Kidney (tissue), 13 donors: ENCODE measurements at regions not wholly inside any gene's neighbourhood (a gene's known extent, or its start where the extent isn't known, plus 50 kb on each side); places are given as distances from the start of the nearest gene placed in this dataset.

Source experiments
- DNase-seq, 5 donors: peaks; one replicate each; pipeline ENCODE4 v3.0.0-alpha.2; 2013 to 2020
- FAIRE-seq: peaks from 2 replicates; lab custom pipeline; 2012; peaks lifted over from hg19 to GRCh38; lab: Jason Lieb, UNC
- H3K27ac ChIP-seq, 2 donors: one replicate each; pipeline ENCODE4 v1.7.0; 2013; ENCODE audit warnings: low read depth in 2 of 2, low read length in 2 of 2, inconsistent platforms in 1 of 2
- H3K27me3 ChIP-seq: one replicate; pipeline ENCODE4 v1.7.1; 2013; ENCODE audit warnings: low read length, inconsistent platforms; ENCODE audit not compliant: control insufficient read depth, insufficient read depth
- H3K36me3 ChIP-seq, 3 donors: one replicate each; pipeline versions ENCODE4 v1.7.0 to v1.7.1; 2013; ENCODE audit warnings: low read length in 3 of 3, control low read depth in 1 of 3, inconsistent platforms in 1 of 3; ENCODE audit not compliant: insufficient read depth in 3 of 3, control insufficient read depth in 2 of 3
- H3K4me1 ChIP-seq, 3 donors: one replicate each; pipeline versions ENCODE4 v1.7.0 to v1.7.1; 2013; ENCODE audit warnings: low read length in 3 of 3, inconsistent platforms in 1 of 3, low read depth in 1 of 3; ENCODE audit not compliant: control insufficient read depth in 2 of 3, insufficient read depth in 2 of 3
- H3K4me3 ChIP-seq, 3 donors: one replicate each; pipeline versions ENCODE4 v1.7.0 to v1.8.1; 2013; ENCODE audit warnings: low read length in 3 of 3, control low read depth in 1 of 3, inconsistent platforms in 1 of 3
- H3K9ac ChIP-seq, 3 donors: one replicate each; pipeline versions ENCODE4 v1.7.0 to v1.7.1; 2013; ENCODE audit warnings: low read length in 3 of 3, control low read depth in 1 of 3, inconsistent platforms in 1 of 3
- H3K9me3 ChIP-seq, 3 donors: one replicate each; pipeline versions ENCODE4 v1.7.0 to v1.7.1; 2013; ENCODE audit warnings: low read length in 3 of 3, control low read depth in 1 of 3, inconsistent platforms in 1 of 3; ENCODE audit not compliant: control insufficient read depth in 2 of 3, insufficient read depth in 1 of 3
- intact Hi-C: fragments of 100-400 bp; cut with DNase I; formaldehyde crosslinking; loops from one replicate; pipeline ENCODE4 v1.11.1; 2022
- TF ChIP-seq, protein P1 (sequence below): IDR thresholded peaks from 3 replicates; pipeline ENCODE4 v1.5.1; 2012; ENCODE audit warnings: mild to moderate bottlenecking, moderate library complexity, borderline replicate concordance; ENCODE audit not compliant: insufficient read depth; ENCODE audit errors: extremely low read depth
- donor health status: control.
- donor health status: control.
- donor health status: control.
- donor health status: control.
- donor health status: control.
- donor health status: DM: yes; HTN: yes; CAD: no.
- donor health status: Normal renal cell carcinoma (clear cell type).

DNA sequence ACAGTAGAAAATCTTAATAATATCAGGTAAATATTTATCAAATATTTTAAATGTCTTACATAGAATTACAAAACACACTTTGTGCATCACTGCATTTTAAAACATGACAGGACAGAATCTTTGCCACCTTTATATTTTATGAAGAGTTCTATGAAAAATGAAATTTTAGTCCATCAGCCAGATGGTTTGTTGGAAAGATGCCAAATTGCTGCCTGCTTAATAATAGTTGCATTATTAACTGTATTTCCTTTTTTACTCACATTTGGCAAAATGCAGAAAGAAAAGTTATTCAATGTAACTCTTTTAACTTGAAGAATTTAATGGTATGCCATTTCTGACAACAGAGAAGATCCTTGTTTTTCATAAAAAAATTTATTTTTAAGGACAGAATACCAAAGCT lies 1271.6 kb downstream of the NSUN3 start:
- TF ChIP-seq, protein P1, sequence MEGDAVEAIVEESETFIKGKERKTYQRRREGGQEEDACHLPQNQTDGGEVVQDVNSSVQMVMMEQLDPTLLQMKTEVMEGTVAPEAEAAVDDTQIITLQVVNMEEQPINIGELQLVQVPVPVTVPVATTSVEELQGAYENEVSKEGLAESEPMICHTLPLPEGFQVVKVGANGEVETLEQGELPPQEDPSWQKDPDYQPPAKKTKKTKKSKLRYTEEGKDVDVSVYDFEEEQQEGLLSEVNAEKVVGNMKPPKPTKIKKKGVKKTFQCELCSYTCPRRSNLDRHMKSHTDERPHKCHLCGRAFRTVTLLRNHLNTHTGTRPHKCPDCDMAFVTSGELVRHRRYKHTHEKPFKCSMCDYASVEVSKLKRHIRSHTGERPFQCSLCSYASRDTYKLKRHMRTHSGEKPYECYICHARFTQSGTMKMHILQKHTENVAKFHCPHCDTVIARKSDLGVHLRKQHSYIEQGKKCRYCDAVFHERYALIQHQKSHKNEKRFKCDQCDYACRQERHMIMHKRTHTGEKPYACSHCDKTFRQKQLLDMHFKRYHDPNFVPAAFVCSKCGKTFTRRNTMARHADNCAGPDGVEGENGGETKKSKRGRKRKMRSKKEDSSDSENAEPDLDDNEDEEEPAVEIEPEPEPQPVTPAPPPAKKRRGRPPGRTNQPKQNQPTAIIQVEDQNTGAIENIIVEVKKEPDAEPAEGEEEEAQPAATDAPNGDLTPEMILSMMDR: no peak
- H3K4me1 ChIP-seq: no peaks in the 10 kb centered on the region
- no peak for FAIRE-seq
- H3K9me3 ChIP-seq: no peaks in the 10 kb centered on the region
- intact Hi-C loops: no loop called here
- no peak overlapping the region for H3K9ac ChIP-seq
- no peaks in the 10 kb centered on the region for H3K27me3 ChIP-seq
- no peak overlapping the region for H3K27ac ChIP-seq
- no peak overlapping the region for H3K4me3 ChIP-seq
- DNase-seq: no peak
- H3K36me3 ChIP-seq: no peaks in the 10 kb centered on the region

DNA sequence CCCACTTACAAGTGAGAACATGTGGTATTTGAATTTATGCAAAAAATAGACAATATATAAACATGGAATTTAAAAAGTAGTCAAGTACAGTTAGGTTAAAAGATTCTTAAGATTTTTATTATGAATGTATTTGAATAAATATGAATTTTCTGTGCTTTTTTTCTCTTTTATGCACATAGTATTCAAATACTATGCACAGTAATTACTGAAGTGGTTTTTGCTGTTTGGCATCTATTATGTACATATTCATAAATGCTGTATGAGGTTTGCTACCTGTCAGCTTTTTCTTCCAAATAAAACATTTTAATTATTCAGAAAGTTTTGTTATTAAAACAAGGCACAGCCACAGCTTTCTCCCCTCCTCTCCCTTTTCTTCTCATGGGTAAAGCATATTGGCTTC lies 1272.7 kb downstream of the NSUN3 start:
- Histone ChIP-seq H3K4me3 (no peak overlapping the region), H3K27ac (no peak overlapping the region), H3K27me3 (no peaks in the 10 kb centered on the region), H3K9ac (no peak overlapping the region), H3K4me1 (no peaks in the 10 kb centered on the region), H3K36me3 (no peaks in the 10 kb centered on the region), H3K9me3 (no peaks in the 10 kb centered on the region)
- TF ChIP-seq, protein P1: no peak
- intact Hi-C loops: no loop called here
- no peak for FAIRE-seq
- no peak for DNase-seq

DNA sequence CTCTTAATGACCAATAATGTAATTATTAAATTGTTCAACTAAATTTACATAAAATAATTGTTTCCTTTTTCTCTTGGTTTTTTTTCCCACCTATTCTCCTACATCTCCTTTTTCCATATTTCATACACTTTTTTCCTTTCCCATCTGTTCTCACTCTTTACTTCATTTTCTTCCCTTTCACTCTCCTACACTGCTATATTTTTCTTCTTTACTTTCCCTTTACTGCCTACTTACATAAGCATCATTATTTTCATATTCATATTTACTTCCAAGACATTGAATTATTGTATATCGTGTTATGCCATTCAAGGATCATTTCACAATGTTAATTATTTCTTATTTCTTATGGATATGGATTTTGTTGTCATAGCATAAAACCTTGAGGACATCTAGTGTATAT lies 1275.6 kb downstream of the NSUN3 start:
- TF ChIP-seq, protein P1: no peak
- Histone ChIP-seq H3K4me3 (no peak overlapping the region), H3K36me3 (no peaks in the 10 kb centered on the region), H3K27ac (no peak overlapping the region), H3K4me1 (peaks cover 0 to 11% (median 2%) of the 10 kb centered on the region in 3 donors), H3K27me3 (no peaks in the 10 kb centered on the region), H3K9ac (no peak overlapping the region), H3K9me3 (no peaks in the 10 kb centered on the region)
- intact Hi-C loops: no loop called here
- DNase-seq (no peak), FAIRE-seq (no peak)

DNA sequence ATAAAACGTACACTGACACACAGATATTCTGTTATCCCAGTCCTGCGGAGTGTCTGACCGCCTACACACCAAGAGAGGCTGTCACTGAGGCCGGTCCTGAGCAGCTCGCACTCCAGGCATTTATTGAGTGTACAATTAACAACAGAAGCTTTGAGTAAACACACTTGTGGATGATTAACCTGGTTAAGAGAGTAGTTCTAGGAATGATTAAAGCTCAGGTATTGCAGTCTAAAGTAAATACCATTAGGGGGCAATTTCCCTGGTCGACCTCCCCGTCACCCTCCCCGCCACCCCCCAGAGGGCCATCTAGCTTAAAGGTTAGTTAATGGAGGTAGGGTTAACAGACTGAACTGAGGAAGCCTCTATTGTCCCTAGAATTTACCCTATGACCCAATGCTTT lies 1278.5 kb downstream of the NSUN3 start:
- DNase-seq (peak; percentile 64 to 84 (median 77)), FAIRE-seq (peak; percentile 25)
- Histone ChIP-seq H3K9me3 (no peaks in the 10 kb centered on the region), H3K27ac (no peak overlapping the region), H3K9ac (no peak overlapping the region), H3K27me3 (no peaks in the 10 kb centered on the region), H3K4me3 (no peak overlapping the region), H3K36me3 (no peaks in the 10 kb centered on the region), H3K4me1 (peaks cover 0 to 11% (median 2%) of the 10 kb centered on the region in 3 donors)
- TF ChIP-seq, protein P1: no peak
- intact Hi-C loops: no loop called here
